ENCODE measurements at regions not wholly inside any gene's neighbourhood (a gene's known extent, or its start where the extent isn't known, plus 50 kb on each side); places are given as distances from the start of the nearest gene placed in this dataset.
"Not testable (repeated sequence)": the region's sequence is repeated elsewhere in the genome, so short reads cannot be mapped to it uniquely, and the experiment has no call there.

- TF ChIP-seq, protein P1, sequence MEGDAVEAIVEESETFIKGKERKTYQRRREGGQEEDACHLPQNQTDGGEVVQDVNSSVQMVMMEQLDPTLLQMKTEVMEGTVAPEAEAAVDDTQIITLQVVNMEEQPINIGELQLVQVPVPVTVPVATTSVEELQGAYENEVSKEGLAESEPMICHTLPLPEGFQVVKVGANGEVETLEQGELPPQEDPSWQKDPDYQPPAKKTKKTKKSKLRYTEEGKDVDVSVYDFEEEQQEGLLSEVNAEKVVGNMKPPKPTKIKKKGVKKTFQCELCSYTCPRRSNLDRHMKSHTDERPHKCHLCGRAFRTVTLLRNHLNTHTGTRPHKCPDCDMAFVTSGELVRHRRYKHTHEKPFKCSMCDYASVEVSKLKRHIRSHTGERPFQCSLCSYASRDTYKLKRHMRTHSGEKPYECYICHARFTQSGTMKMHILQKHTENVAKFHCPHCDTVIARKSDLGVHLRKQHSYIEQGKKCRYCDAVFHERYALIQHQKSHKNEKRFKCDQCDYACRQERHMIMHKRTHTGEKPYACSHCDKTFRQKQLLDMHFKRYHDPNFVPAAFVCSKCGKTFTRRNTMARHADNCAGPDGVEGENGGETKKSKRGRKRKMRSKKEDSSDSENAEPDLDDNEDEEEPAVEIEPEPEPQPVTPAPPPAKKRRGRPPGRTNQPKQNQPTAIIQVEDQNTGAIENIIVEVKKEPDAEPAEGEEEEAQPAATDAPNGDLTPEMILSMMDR (IDR thresholded peaks at IDR 0.05; ENCODE audit: low read depth, low read length): not testable (repeated sequence)
- not testable (repeated sequence) for TF ChIP-seq POLR2A (IDR thresholded peaks at IDR 0.05; ENCODE audit: extremely low read depth, insufficient read length)
- TF ChIP-seq, protein P2, sequence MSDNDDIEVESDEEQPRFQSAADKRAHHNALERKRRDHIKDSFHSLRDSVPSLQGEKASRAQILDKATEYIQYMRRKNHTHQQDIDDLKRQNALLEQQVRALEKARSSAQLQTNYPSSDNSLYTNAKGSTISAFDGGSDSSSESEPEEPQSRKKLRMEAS (IDR thresholded peaks at IDR 0.05; ENCODE audit: low read depth, low read length): not testable (repeated sequence)
Observed at GRCh38 chr14:105607025-105607424, 80.6 kb downstream of the TMEM121 start.

All from NB4 (cell line).